A673 (cell line): ENCODE measurements at regions not wholly inside any gene's neighbourhood (a gene's known extent, or its start where the extent isn't known, plus 50 kb on each side); places are given as distances from the start of the nearest gene placed in this dataset.

Source experiments
- CTCF ChIP-seq: fragments of 300-800, 200-600 bp; sonication (generic); conservative IDR thresholded peaks from 2 replicates; pipeline ENCODE4 v1.5.1; 2017; ENCODE audit warnings: low read depth, mild to moderate bottlenecking, antibody characterized with exemption, low read length, moderate library complexity, mixed read lengths
- EZH2 ChIP-seq: fragments of 200-600 bp; sonication (generic); IDR thresholded peaks from 2 replicates; pipeline ENCODE4 v1.6.1; 2017; ENCODE audit warnings: borderline replicate concordance, low read depth, mild to moderate bottlenecking, mixed read lengths, antibody characterized with exemption, low read length; ENCODE audit not compliant: poor library complexity, severe bottlenecking

- TF ChIP-seq CTCF (no peak), EZH2 (no peak)
These were observed 378.6 kb upstream of the ANXA10 start for GRCh38 chr4:167713756-167714155.
